ENCODE measurements at regions not wholly inside any gene's neighbourhood (a gene's known extent, or its start where the extent isn't known, plus 50 kb on each side); places are given as distances from the start of the nearest gene placed in this dataset.

- TF ChIP-seq GATA1 (IDR thresholded peaks at IDR 0.05; ENCODE audit: low read depth, low read length): no peak
- no peak for DNase-seq
Observed at GRCh38 chrX:43469391-43470054, 186.6 kb upstream of the MAOA start.

- TF ChIP-seq GATA1 (IDR thresholded peaks at IDR 0.05; ENCODE audit: low read depth, low read length) (no peak), POLR2A (IDR thresholded peaks at IDR 0.05; ENCODE audit: low read length) (no peak)
- DNase-seq: no peak
Observed at GRCh38 chrX:43474321-43474720, 181.8 kb upstream of the MAOA start.

GRCh38 chrX:43479070-43479469 lies 177.0 kb upstream of the MAOA start:
- no peak for TF ChIP-seq POLR2A (IDR thresholded peaks at IDR 0.05; ENCODE audit: low read length)
- DNase-seq: no peak

- no peak for DNase-seq
- TF ChIP-seq GATA1 (IDR thresholded peaks at IDR 0.05; ENCODE audit: low read depth, low read length) (no peak), POLR2A (IDR thresholded peaks at IDR 0.05; ENCODE audit: low read length) (no peak)
Observed at GRCh38 chrX:43479850-43480249, 176.2 kb upstream of the MAOA start.

- TF ChIP-seq GATA1 (IDR thresholded peaks at IDR 0.05; ENCODE audit: low read depth, low read length) (no peak), POLR2A (IDR thresholded peaks at IDR 0.05; ENCODE audit: low read length) (no peak)
- peak; percentile 2 to 60 for DNase-seq
Observed at GRCh38 chrX:43481576-43481975, 174.5 kb upstream of the MAOA start.

GRCh38 chrX:43493756-43494155 lies 162.3 kb upstream of the MAOA start:
- no peak for TF ChIP-seq POLR2A (IDR thresholded peaks at IDR 0.05; ENCODE audit: low read length)
- TF ChIP-seq GATA1 (IDR thresholded peaks at IDR 0.05; ENCODE audit: low read depth, low read length): no peak

GRCh38 chrX:43500246-43500645 lies 155.9 kb upstream of the MAOA start:
- TF ChIP-seq GATA1 (IDR thresholded peaks at IDR 0.05; ENCODE audit: low read depth, low read length) (no peak), POLR2A (IDR thresholded peaks at IDR 0.05; ENCODE audit: low read length) (no peak)
- no peak for DNase-seq

More at GRCh38 chrX:43493756-43494155, 162.3 kb upstream of the MAOA start:
- DNase-seq: no peak

GRCh38 chrX:43500996-43501694 lies 155.0 kb upstream of the MAOA start:
- no peak for TF ChIP-seq GATA1 (IDR thresholded peaks at IDR 0.05; ENCODE audit: low read depth, low read length)
- no peak for TF ChIP-seq POLR2A (IDR thresholded peaks at IDR 0.05; ENCODE audit: low read length)
- DNase-seq: no peak

- TF ChIP-seq POLR2A (IDR thresholded peaks at IDR 0.05; ENCODE audit: low read length): no peak
- TF ChIP-seq GATA1 (IDR thresholded peaks at IDR 0.05; ENCODE audit: low read depth, low read length): no peak
- DNase-seq: no peak
Observed at GRCh38 chrX:43504394-43504793, 151.7 kb upstream of the MAOA start.

- no peak for DNase-seq
- TF ChIP-seq POLR2A (IDR thresholded peaks at IDR 0.05; ENCODE audit: low read length): no peak
- TF ChIP-seq GATA1 (IDR thresholded peaks at IDR 0.05; ENCODE audit: low read depth, low read length): no peak
Observed at GRCh38 chrX:43505769-43506168, 150.3 kb upstream of the MAOA start.

GRCh38 chrX:43508694-43509093 lies 147.4 kb upstream of the MAOA start:
- DNase-seq: no peak
- TF ChIP-seq GATA1 (IDR thresholded peaks at IDR 0.05; ENCODE audit: low read depth, low read length): no peak
- TF ChIP-seq POLR2A (IDR thresholded peaks at IDR 0.05; ENCODE audit: low read length): no peak

- DNase-seq: no peak
- no peak for TF ChIP-seq POLR2A (IDR thresholded peaks at IDR 0.05; ENCODE audit: low read length)
- TF ChIP-seq GATA1 (IDR thresholded peaks at IDR 0.05; ENCODE audit: low read depth, low read length): no peak
Observed at GRCh38 chrX:43510209-43510608, 145.9 kb upstream of the MAOA start.

- no peak for TF ChIP-seq POLR2A (IDR thresholded peaks at IDR 0.05; ENCODE audit: low read length)
- TF ChIP-seq GATA1 (IDR thresholded peaks at IDR 0.05; ENCODE audit: low read depth, low read length): no peak
Observed at GRCh38 chrX:43513085-43513484, 143.0 kb upstream of the MAOA start.

GRCh38 chrX:43514820-43515219 lies 141.3 kb upstream of the MAOA start:
- DNase-seq: no peak
- TF ChIP-seq POLR2A (IDR thresholded peaks at IDR 0.05; ENCODE audit: low read length) (no peak), GATA1 (IDR thresholded peaks at IDR 0.05; ENCODE audit: low read depth, low read length) (no peak)

More at GRCh38 chrX:43513085-43513484, 143.0 kb upstream of the MAOA start:
- DNase-seq: no peak

- no peak for DNase-seq
- TF ChIP-seq GATA1 (IDR thresholded peaks at IDR 0.05; ENCODE audit: low read depth, low read length): no peak
- TF ChIP-seq POLR2A (IDR thresholded peaks at IDR 0.05; ENCODE audit: low read length): no peak
Observed at GRCh38 chrX:43522582-43522981, 133.5 kb upstream of the MAOA start.

Data from erythroblast (primary cell).